T-helper 9 cell (primary cell): ENCODE measurements at regions not wholly inside any gene's neighbourhood (a gene's known extent, or its start where the extent isn't known, plus 50 kb on each side); places are given as distances from the start of the nearest gene placed in this dataset.
"Not testable (repeated sequence)": the region's sequence is repeated elsewhere in the genome, so short reads cannot be mapped to it uniquely, and the experiment has no call there.

Source experiments
- DNase-seq: peaks from one replicate; pipeline ENCODE4 v3.0.0-alpha.2; 2020

DNA sequence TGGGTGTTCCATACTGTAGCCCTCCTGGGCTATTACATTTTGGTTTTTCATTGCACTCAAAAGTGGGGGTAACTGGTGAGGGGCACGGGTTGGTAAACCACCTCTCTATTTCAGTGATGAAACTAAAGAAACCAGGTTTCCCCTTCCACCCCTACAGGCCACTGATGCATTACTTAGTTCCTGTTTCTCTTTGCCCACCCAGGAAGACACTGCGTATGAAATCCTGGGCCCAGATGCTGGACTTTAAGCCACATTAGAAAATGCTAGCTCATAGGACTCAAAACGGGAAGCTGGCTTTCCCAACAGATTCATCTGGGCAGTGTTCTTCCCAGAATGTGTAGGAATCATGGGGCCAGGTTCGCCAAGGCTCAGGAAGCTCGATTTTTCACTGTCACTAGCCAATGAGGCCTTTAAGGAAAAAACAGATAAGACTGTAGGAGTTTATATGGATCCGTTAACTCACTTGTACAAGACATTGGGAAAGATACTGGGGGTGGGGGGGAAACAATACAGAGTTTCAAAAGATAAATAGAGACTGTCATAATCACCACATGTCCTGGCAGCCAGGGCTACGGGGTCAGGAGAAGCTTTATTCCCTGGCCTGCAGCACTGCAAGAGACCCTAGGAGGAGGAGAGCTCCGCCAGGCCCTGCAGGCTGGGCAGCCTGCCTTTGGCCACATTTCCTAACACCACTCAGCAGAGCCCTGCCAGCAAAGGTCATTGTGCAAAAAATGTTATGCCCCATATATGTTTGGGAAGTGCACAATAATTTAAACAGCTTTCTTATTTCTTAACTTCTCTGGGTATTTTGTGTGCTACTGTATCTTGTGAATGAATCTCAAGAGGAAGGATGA, 228.5 kb upstream of the PLGLB2 start:
- not testable (repeated sequence) for DNase-seq

- DNase-seq, result not testable (repeated sequence)
These were observed 226.8 kb upstream of the PLGLB2 start for GRCh38 chr2:87521057-87521456.

- not testable (repeated sequence) for DNase-seq
These were observed 226.4 kb upstream of the PLGLB2 start for GRCh38 chr2:87521489-87521888.

DNA sequence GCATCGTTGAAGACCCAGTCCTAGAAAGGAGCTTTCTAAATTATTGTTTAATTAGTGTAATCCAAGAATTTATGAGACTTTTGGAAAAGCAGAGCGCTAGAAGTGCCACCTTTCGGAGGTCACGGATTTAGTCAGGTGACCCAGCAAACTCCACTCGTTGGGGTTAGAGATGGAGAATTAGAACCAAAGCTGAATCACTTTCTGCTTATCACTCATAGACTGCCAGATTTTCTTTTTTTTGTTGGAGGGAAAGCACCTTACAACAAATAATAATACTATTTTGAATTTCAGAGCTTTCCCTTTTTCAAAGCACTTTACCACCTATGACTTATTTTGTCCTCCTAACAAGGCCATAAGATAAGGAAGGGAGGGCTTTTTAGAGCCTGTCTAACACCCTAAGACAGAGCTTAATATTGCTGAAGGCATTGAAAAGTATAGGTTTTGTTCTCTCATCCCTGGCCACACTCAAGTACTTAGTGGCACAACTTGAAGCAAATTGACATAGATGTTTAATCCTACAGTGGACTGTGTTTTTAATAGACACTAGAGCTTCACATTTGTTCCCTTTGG, 223.2 kb upstream of the PLGLB2 start:
- not testable (repeated sequence) for DNase-seq

- DNase-seq, result not testable (repeated sequence)
These were observed 222.3 kb upstream of the PLGLB2 start for GRCh38 chr2:87525497-87525991.

DNA sequence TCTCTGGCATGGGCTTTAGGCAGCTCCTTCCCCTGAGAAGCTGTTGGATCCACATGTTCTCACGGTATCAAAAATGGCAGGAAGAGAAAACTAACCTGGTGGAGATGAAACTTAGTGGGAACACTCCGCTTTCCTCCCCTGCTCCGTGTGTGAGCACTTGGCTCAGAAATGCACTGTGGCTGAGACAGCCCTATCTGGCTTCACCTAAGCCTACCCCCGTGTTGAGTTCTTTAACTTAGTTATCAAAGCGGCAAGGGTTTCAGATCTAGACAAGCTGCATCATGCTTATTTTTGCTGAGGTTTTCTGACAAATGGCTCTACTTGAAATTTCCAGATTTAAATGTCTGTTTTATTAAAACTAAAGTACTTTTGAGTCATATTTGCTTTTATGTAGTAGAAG, 221.6 kb upstream of the PLGLB2 start:
- DNase-seq, result not testable (repeated sequence)

- DNase-seq, result not testable (repeated sequence)
These were observed 215.7 kb upstream of the PLGLB2 start for GRCh38 chr2:87531968-87532715.

GRCh38 chr2:87533390-87534272, 214.3 kb upstream of the PLGLB2 start:
- DNase-seq, result not testable (repeated sequence)

GRCh38 chr2:87534273-87534889, 213.5 kb upstream of the PLGLB2 start:
- DNase-seq, result not testable (repeated sequence)

DNA sequence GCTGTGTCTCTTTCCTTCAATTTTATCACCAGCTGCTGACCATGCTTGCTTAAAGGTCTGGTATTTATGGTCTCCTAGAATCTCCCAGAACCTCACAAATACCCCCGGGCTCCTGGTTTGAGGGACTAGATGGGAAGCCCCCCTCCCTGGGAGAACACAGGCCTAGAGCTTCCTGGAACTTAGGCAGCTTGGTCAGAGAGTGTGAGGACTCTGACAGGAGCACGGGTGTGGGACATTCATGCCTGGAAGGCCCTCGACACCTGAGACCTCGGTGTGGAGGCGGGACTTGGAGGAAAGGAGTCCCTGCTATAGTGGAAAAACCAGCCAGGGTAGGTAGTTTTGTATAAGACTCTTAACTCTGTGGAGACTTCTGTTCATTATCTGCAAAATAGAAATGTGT, 211.5 kb upstream of the PLGLB2 start:
- not testable (repeated sequence) for DNase-seq

- not testable (repeated sequence) for DNase-seq
These were observed 210.6 kb upstream of the PLGLB2 start for GRCh38 chr2:87537251-87537671.

- not testable (repeated sequence) for DNase-seq
These were observed 209.6 kb upstream of the PLGLB2 start for GRCh38 chr2:87538268-87538667.

GRCh38 chr2:87539151-87539943, 208.5 kb upstream of the PLGLB2 start:
- not testable (repeated sequence) for DNase-seq

DNA sequence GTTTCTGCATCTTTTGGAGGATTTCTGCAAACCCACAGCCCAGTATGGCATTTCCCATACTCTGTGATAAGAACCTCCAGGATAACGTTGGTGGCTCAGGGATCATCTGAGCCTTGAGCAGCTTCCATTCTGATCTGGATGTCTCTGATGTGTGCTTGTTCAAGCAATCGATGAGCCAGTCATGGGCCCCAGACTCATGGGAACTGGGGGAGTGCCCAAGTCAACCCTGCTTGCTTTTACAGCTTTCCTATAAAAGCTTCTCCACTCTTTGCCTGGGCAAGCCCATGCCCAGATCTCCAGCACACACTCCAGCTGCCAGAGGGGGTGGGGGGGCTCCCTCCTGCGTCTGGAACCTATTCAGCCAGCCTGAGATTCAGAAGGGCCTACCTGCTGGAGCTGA, 207.6 kb upstream of the PLGLB2 start:
- DNase-seq, result not testable (repeated sequence)

- DNase-seq, result not testable (repeated sequence)
These were observed 205.2 kb upstream of the PLGLB2 start for GRCh38 chr2:87542599-87543174.

- DNase-seq, result not testable (repeated sequence)
These were observed 204.1 kb upstream of the PLGLB2 start for GRCh38 chr2:87543797-87544196.

DNA sequence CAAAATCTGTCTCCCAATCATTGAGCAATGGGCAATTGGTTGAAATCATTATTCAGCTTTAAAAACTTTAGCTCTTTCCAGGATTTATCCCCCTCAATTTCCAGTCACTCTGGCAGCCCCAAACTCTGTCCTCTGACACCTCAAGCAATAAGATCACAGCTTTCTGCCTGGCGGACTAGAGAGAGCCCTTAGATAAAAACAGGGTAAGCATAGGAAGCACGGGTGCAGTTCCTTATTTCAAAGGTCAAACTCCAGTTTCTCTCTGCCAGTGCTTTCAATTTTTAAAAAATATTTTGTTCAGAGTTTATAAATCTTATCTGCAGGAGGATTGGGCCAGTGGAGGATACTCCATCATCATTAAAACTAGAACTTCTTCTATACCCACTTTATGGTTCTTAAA, 200.8 kb upstream of the PLGLB2 start:
- DNase-seq, result not testable (repeated sequence)

DNA sequence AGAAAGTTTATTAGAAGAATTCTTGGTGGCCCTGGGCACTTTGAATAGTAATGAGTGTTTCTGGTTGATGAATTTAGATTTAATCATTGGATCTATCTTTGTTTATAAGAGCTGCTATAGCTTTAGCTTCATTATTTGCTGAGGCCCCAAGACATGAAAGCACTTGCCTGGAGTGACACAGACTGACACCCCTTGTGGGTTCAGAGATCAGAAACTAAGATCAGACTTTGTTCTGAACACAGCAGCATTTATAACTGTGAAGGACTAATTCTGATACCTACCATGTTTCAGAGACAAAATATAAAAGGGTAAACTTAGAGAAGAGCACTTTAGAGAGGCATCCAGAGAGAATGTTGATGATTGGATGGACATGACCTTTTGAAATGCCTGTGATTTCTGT, 199.9 kb upstream of the PLGLB2 start:
- DNase-seq, result not testable (repeated sequence)

- DNase-seq, result not testable (repeated sequence)
These were observed 199.0 kb upstream of the PLGLB2 start for GRCh38 chr2:87548681-87549536.
